ENCODE measurements at regions not wholly inside any gene's neighbourhood (a gene's known extent, or its start where the extent isn't known, plus 50 kb on each side); places are given as distances from the start of the nearest gene placed in this dataset. TPM values are rescaled to one million over a fixed set of nuclear protein-coding genes. Genes with fewer than 3 reads are reported as not detected.
"Not testable (repeated sequence)": the region's sequence is repeated elsewhere in the genome, so short reads cannot be mapped to it uniquely, and the experiment has no call there.

- H3K27me3 ChIP-seq (ENCODE audit: insufficient read depth, low read length, poor library complexity): no peaks in the 10 kb centered on the region
- WGBS (ENCODE audit: extremely low coverage, insufficient coverage, low lambda C conversion rate): no CpG with 5 or more reads among the region's 1 CpG
- no peak overlapping the region for H3K23ac ChIP-seq (ENCODE audit: low read length)
- H3K79me2 ChIP-seq (ENCODE audit: control insufficient read depth, insufficient read depth, low read length): no peaks in the 10 kb centered on the region
- no peak overlapping the region for H3K4me3 ChIP-seq (ENCODE audit: low read length)
- H3K36me3 ChIP-seq (ENCODE audit: control insufficient read depth, insufficient read depth, low read length): peaks cover 5% of the 10 kb centered on the region
- no peak overlapping the region for H2BK120ac ChIP-seq (ENCODE audit: low read depth, low read length)
- no peaks in the 10 kb centered on the region for H3K79me1 ChIP-seq (ENCODE audit: low read length)
- H2BK15ac ChIP-seq (replicated peaks; ENCODE audit: low read depth): no peak overlapping the region
- no peak overlapping the region for H3K9ac ChIP-seq (ENCODE audit: low read length)
- no peak overlapping the region for H3K18ac ChIP-seq (ENCODE audit: low read length)
- H2BK5ac ChIP-seq (ENCODE audit: low read length): no peak overlapping the region
- H3K4me1 ChIP-seq (ENCODE audit: control insufficient read depth, low read depth, low read length): no peaks in the 10 kb centered on the region
- H3K27ac ChIP-seq (ENCODE audit: low read depth, low read length): no peak overlapping the region
- H4K5ac ChIP-seq (ENCODE audit: low read length): no peak overlapping the region
- H3K4ac ChIP-seq (ENCODE audit: low read depth, low read length): no peak overlapping the region
- no peak for DNase-seq
- H3K56ac ChIP-seq (ENCODE audit: low read length): no peak overlapping the region
- no peak overlapping the region for H3K4me2 ChIP-seq (ENCODE audit: low read length)
- no peak overlapping the region for H4K8ac ChIP-seq (ENCODE audit: low read depth, low read length)
- H2AK5ac ChIP-seq (ENCODE audit: low read length): no peak overlapping the region
Observed at GRCh38 chr4:92251711-92252110, 52.1 kb upstream of the GRID2 start.

- not testable (repeated sequence) for H3K36me3 ChIP-seq (ENCODE audit: control insufficient read depth, insufficient read depth, low read length); H3K18ac ChIP-seq (ENCODE audit: low read length); H3K4me3 ChIP-seq (ENCODE audit: low read length); H4K5ac ChIP-seq (ENCODE audit: low read length); H3K79me2 ChIP-seq (ENCODE audit: control insufficient read depth, insufficient read depth, low read length); H3K4ac ChIP-seq (ENCODE audit: low read depth, low read length); H3K23ac ChIP-seq (ENCODE audit: low read length); H2AK5ac ChIP-seq (ENCODE audit: low read length); H3K4me2 ChIP-seq (ENCODE audit: low read length); H3K27ac ChIP-seq (ENCODE audit: low read depth, low read length); H2BK120ac ChIP-seq (ENCODE audit: low read depth, low read length); DNase-seq; H4K8ac ChIP-seq (ENCODE audit: low read depth, low read length); H3K9ac ChIP-seq (ENCODE audit: low read length); H3K79me1 ChIP-seq (ENCODE audit: low read length); H3K4me1 ChIP-seq (ENCODE audit: control insufficient read depth, low read depth, low read length); H3K27me3 ChIP-seq (ENCODE audit: insufficient read depth, low read length, poor library complexity); H2BK5ac ChIP-seq (ENCODE audit: low read length); H2BK15ac ChIP-seq (replicated peaks; ENCODE audit: low read depth); H3K56ac ChIP-seq (ENCODE audit: low read length)
Observed at GRCh38 chr4:92252358-92252757, 51.4 kb upstream of the GRID2 start.

GRCh38 chr4:92252846-92253245, 50.9 kb upstream of the GRID2 start:
- H4K8ac ChIP-seq (ENCODE audit: low read depth, low read length): no peak overlapping the region
- no peak overlapping the region for H3K9ac ChIP-seq (ENCODE audit: low read length)
- H3K4me3 ChIP-seq (ENCODE audit: low read length): no peak overlapping the region
- no peak overlapping the region for H3K27ac ChIP-seq (ENCODE audit: low read depth, low read length)
- no peak overlapping the region for H4K5ac ChIP-seq (ENCODE audit: low read length)
- H3K4ac ChIP-seq (ENCODE audit: low read depth, low read length): no peak overlapping the region
- peaks cover 7% of the 10 kb centered on the region for H3K36me3 ChIP-seq (ENCODE audit: control insufficient read depth, insufficient read depth, low read length)
- DNase-seq: peak; percentile 13
- H3K56ac ChIP-seq (ENCODE audit: low read length): no peak overlapping the region
- H2BK120ac ChIP-seq (ENCODE audit: low read depth, low read length): no peak overlapping the region
- no peak overlapping the region for H3K23ac ChIP-seq (ENCODE audit: low read length)
- no peak overlapping the region for H3K18ac ChIP-seq (ENCODE audit: low read length)
- H3K27me3 ChIP-seq (ENCODE audit: insufficient read depth, low read length, poor library complexity): no peaks in the 10 kb centered on the region
- H3K79me1 ChIP-seq (ENCODE audit: low read length): no peaks in the 10 kb centered on the region
- H3K4me2 ChIP-seq (ENCODE audit: low read length): no peak overlapping the region
- H2BK15ac ChIP-seq (replicated peaks; ENCODE audit: low read depth): no peak overlapping the region
- H2AK5ac ChIP-seq (ENCODE audit: low read length): no peak overlapping the region
- no CpG with 5 or more reads among the region's 3 CpGs for whole genome bisulfite sequencing (ENCODE audit: extremely low coverage, insufficient coverage, low lambda C conversion rate)
- H3K4me1 ChIP-seq (ENCODE audit: control insufficient read depth, low read depth, low read length): no peaks in the 10 kb centered on the region
- no peaks in the 10 kb centered on the region for H3K79me2 ChIP-seq (ENCODE audit: control insufficient read depth, insufficient read depth, low read length)
- no peak overlapping the region for H2BK5ac ChIP-seq (ENCODE audit: low read length)

GRCh38 chr4:92253550-92253949, 50.2 kb upstream of the GRID2 start:
- no CpG with 5 or more reads among the region's 1 CpG for WGBS (ENCODE audit: extremely low coverage, insufficient coverage, low lambda C conversion rate)
- no peaks in the 10 kb centered on the region for H3K79me2 ChIP-seq (ENCODE audit: control insufficient read depth, insufficient read depth, low read length)
- H3K18ac ChIP-seq (ENCODE audit: low read length): no peak overlapping the region
- H3K27me3 ChIP-seq (ENCODE audit: insufficient read depth, low read length, poor library complexity): no peaks in the 10 kb centered on the region
- no peak overlapping the region for H2AK5ac ChIP-seq (ENCODE audit: low read length)
- no peak overlapping the region for H2BK5ac ChIP-seq (ENCODE audit: low read length)
- no peak overlapping the region for H3K4me2 ChIP-seq (ENCODE audit: low read length)
- DNase-seq: peak; percentile 37
- no peak overlapping the region for H4K5ac ChIP-seq (ENCODE audit: low read length)
- H2BK15ac ChIP-seq (replicated peaks; ENCODE audit: low read depth): no peak overlapping the region
- no peak overlapping the region for H3K9ac ChIP-seq (ENCODE audit: low read length)
- H3K23ac ChIP-seq (ENCODE audit: low read length): no peak overlapping the region
- no peak overlapping the region for H3K27ac ChIP-seq (ENCODE audit: low read depth, low read length)
- no peaks in the 10 kb centered on the region for H3K79me1 ChIP-seq (ENCODE audit: low read length)
- peaks cover 7% of the 10 kb centered on the region for H3K36me3 ChIP-seq (ENCODE audit: control insufficient read depth, insufficient read depth, low read length)
- H2BK120ac ChIP-seq (ENCODE audit: low read depth, low read length): no peak overlapping the region
- H4K8ac ChIP-seq (ENCODE audit: low read depth, low read length): no peak overlapping the region
- H3K56ac ChIP-seq (ENCODE audit: low read length): no peak overlapping the region
- H3K4ac ChIP-seq (ENCODE audit: low read depth, low read length): no peak overlapping the region
- no peak overlapping the region for H3K4me3 ChIP-seq (ENCODE audit: low read length)
- H3K4me1 ChIP-seq (ENCODE audit: control insufficient read depth, low read depth, low read length): no peaks in the 10 kb centered on the region

Small RNAs in the stretch of these regions (small RNA-seq; reads per million reads assigned to genes)
- not detected for gene KRT19P6 (ENCODE audit: insufficient read depth)

All from mesendoderm (in vitro differentiated cells).